Osteoblast (primary cell): ENCODE measurements at regions not wholly inside any gene's neighbourhood (a gene's known extent, or its start where the extent isn't known, plus 50 kb on each side); places are given as distances from the start of the nearest gene placed in this dataset.
"Not testable (repeated sequence)": the region's sequence is repeated elsewhere in the genome, so short reads cannot be mapped to it uniquely, and the experiment has no call there.

ENCODE experiments used
- DNase-seq: peaks from one replicate; pipeline ENCODE4 v3.0.0; 2011; ENCODE audit warnings: low spot score, mixed read lengths; ENCODE audit not compliant: insufficient read length; ENCODE audit errors: missing footprints
- H2AFZ ChIP-seq: 2 replicates; pipeline ENCODE4 v1.6.0; 2011; ENCODE audit warnings: mild to moderate bottlenecking, low read length
- H3K27ac ChIP-seq: 2 replicates; pipeline ENCODE4 v1.5.1; 2011; ENCODE audit warnings: mild to moderate bottlenecking, low read depth, low read length, moderate library complexity
- H3K27me3 ChIP-seq: 2 replicates; pipeline ENCODE4 v1.6.0; 2012; ENCODE audit warnings: mild to moderate bottlenecking, control low read depth, inconsistent platforms, low read length, moderate library complexity; ENCODE audit not compliant: insufficient read depth
- H3K36me3 ChIP-seq: 2 replicates; pipeline ENCODE4 v1.5.1; 2011; ENCODE audit warnings: mild to moderate bottlenecking, low read length, control low read depth, moderate library complexity; ENCODE audit not compliant: insufficient read depth
- H3K4me1 ChIP-seq: 2 replicates; pipeline ENCODE4 v1.5.1; 2011; ENCODE audit warnings: mild to moderate bottlenecking, low read length, control low read depth, moderate library complexity; ENCODE audit not compliant: insufficient read depth
- H3K4me2 ChIP-seq: 2 replicates; pipeline ENCODE4 v1.6.0; 2011; ENCODE audit warnings: mild to moderate bottlenecking, low read length; ENCODE audit not compliant: insufficient read depth
- H3K4me3 ChIP-seq: fragments of 200-600 bp; sonication (generic); 3 replicates; pipeline ENCODE4 v1.5.1; 2012; ENCODE audit warnings: mild to moderate bottlenecking, low read length, inconsistent platforms; ENCODE audit not compliant: insufficient read depth
- H3K79me2 ChIP-seq: 2 replicates; pipeline ENCODE4 v1.6.0; 2012; ENCODE audit warnings: mild to moderate bottlenecking, low read length, control low read depth, inconsistent platforms; ENCODE audit not compliant: insufficient read depth
- H3K9me3 ChIP-seq: 2 replicates; pipeline ENCODE4 v1.5.1; 2011; ENCODE audit warnings: low read depth, low read length, control low read depth
- H4K20me1 ChIP-seq: 2 replicates; pipeline ENCODE4 v1.6.0; 2012; ENCODE audit warnings: mild to moderate bottlenecking, low read length, control low read depth; ENCODE audit not compliant: insufficient read depth
- CTCF ChIP-seq: IDR thresholded peaks from 2 replicates; pipeline ENCODE4 v1.5.1; 2011; ENCODE audit warnings: mild to moderate bottlenecking, low read depth, low read length, moderate library complexity; ENCODE audit errors: extremely low read depth

- Histone ChIP-seq H3K27me3 (no peaks in the 10 kb centered on the region), H3K4me3 (no peak overlapping the region), H3K4me2 (no peak overlapping the region), H3K4me1 (no peaks in the 10 kb centered on the region), H4K20me1 (no peaks in the 10 kb centered on the region), H2AFZ (no peak overlapping the region), H3K36me3 (no peaks in the 10 kb centered on the region), H3K9me3 (peaks cover 3% of the 10 kb centered on the region), H3K79me2 (no peaks in the 10 kb centered on the region), H3K27ac (no peak overlapping the region)
- no peak for DNase-seq
- TF ChIP-seq CTCF = no peak
Measured at GRCh38 chr3:118146658-118147375, 887.8 kb downstream of the IGSF11 start.

GRCh38 chr3:118151164-118151563 is 883.5 kb downstream of the IGSF11 start:
- no peaks in the 10 kb centered on the region for H3K4me1 ChIP-seq
- no peak for DNase-seq
- no peak overlapping the region for H3K4me2 ChIP-seq
- H2AFZ ChIP-seq = no peak overlapping the region
- no peaks in the 10 kb centered on the region for H4K20me1 ChIP-seq
- H3K79me2 ChIP-seq = no peaks in the 10 kb centered on the region
- no peaks in the 10 kb centered on the region for H3K27me3 ChIP-seq
- no peaks in the 10 kb centered on the region for H3K36me3 ChIP-seq
- no peak overlapping the region for H3K27ac ChIP-seq
- H3K4me3 ChIP-seq = no peak overlapping the region
- peaks cover 3% of the 10 kb centered on the region for H3K9me3 ChIP-seq
- TF ChIP-seq CTCF = no peak

GRCh38 chr3:118162627-118163588 is 871.7 kb downstream of the IGSF11 start:
- not testable (repeated sequence) for DNase-seq

GRCh38 chr3:118165413-118165812 is 869.2 kb downstream of the IGSF11 start:
- Histone ChIP-seq H3K27me3 (no peaks in the 10 kb centered on the region), H3K4me2 (no peak overlapping the region), H2AFZ (no peak overlapping the region), H3K4me1 (no peaks in the 10 kb centered on the region), H3K79me2 (no peaks in the 10 kb centered on the region), H3K36me3 (no peaks in the 10 kb centered on the region), H3K9me3 (peaks cover 3% of the 10 kb centered on the region), H3K4me3 (no peak overlapping the region), H3K27ac (no peak overlapping the region), H4K20me1 (no peaks in the 10 kb centered on the region)
- no peak for TF ChIP-seq CTCF
- DNase-seq = no peak

More at GRCh38 chr3:118162627-118163588, 871.7 kb downstream of the IGSF11 start:
- H3K4me3 ChIP-seq, H4K20me1 ChIP-seq, H3K36me3 ChIP-seq, H3K79me2 ChIP-seq, H3K27me3 ChIP-seq, H3K4me1 ChIP-seq, H3K27ac ChIP-seq, H3K4me2 ChIP-seq, H2AFZ ChIP-seq, H3K9me3 ChIP-seq: not testable (repeated sequence)
